ENCODE measurements at regions not wholly inside any gene's neighbourhood (a gene's known extent, or its start where the extent isn't known, plus 50 kb on each side); places are given as distances from the start of the nearest gene placed in this dataset.
"Not testable (repeated sequence)": the region's sequence is repeated elsewhere in the genome, so short reads cannot be mapped to it uniquely, and the experiment has no call there.

GRCh38 chr2:198508610-198509009, 704.2 kb downstream of the PLCL1 start:
- not testable (repeated sequence) for DNase-seq (ENCODE audit: low read depth)

DNA sequence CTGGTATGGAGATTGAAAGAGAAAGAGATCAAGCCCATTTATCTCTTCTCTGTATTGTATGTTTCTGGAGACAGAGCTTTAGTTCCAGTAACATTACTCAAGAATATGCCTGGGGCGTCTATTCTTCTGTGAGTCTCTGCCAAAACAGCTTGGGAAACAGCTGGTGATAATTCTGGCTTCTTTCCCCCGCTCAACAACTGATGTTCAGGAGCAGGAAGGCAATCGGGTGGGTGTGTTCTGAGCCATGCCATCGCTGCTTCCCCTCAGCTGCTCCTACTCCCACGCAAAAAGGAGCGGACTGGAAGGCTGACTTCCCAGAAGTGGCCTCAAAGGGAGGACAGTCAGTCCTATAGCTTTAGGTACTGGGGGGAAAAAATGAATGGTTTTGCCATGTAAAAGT, 695.1 kb downstream of the PLCL1 start:
- DNase-seq (ENCODE audit: low read depth): peak; percentile 2

- no peak for DNase-seq (ENCODE audit: low read depth)
These were observed 694.1 kb downstream of the PLCL1 start for GRCh38 chr2:198498516-198498915.

GRCh38 chr2:198498048-198498447, 693.7 kb downstream of the PLCL1 start:
- no peak for DNase-seq (ENCODE audit: low read depth)

GRCh38 chr2:198494931-198495330, 690.5 kb downstream of the PLCL1 start:
- no peak for DNase-seq (ENCODE audit: low read depth)

GRCh38 chr2:198490748-198491147, 686.4 kb downstream of the PLCL1 start:
- DNase-seq (ENCODE audit: low read depth): no peak

GRCh38 chr2:198488964-198489363, 684.6 kb downstream of the PLCL1 start:
- DNase-seq (ENCODE audit: low read depth): no peak

- no peak for DNase-seq (ENCODE audit: low read depth)
These were observed 678.7 kb downstream of the PLCL1 start for GRCh38 chr2:198483051-198483450.

DNA sequence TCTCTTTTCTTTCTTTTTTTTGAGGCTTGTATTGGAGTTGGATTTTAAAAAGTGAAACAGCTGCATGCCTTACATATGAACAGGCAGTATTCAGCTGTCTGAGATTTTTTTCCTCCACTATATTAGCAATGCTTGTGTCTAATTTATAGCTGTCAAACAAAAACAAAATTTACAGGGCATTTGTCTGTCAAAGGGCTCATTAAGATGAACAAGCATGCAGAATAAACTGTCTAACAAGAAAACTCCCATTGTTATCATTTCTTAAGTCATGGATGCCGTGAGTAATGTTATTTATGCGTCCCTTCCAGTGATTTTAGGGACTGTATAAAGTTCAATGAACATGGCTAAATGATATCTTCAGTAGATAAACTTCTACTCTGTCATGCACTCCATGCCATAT, 674.7 kb downstream of the PLCL1 start:
- no peak for DNase-seq (ENCODE audit: low read depth)

- no peak for DNase-seq (ENCODE audit: low read depth)
These were observed 674.0 kb downstream of the PLCL1 start for GRCh38 chr2:198478361-198478760.

- no peak for DNase-seq (ENCODE audit: low read depth)
These were observed 671.6 kb downstream of the PLCL1 start for GRCh38 chr2:198476007-198476406.

DNA sequence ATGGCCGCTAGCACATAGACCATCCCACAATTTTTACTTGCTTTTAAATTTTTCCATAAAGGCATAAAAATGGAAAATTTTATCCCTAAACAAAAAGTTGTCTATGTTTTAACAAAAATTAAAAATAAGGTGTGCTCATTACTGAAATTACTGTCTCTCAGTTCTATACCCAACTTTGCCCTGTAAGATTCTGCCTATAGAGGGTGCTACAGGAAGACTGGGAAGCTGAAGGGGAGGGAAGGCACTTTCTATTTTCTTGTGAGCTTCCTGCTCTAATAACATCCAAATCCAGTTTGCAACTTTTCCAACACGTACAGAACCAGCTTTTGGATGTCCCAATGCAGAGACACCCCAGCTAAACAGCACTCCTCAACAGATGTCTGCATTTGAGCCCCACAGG, 666.9 kb downstream of the PLCL1 start:
- DNase-seq (ENCODE audit: low read depth): peak; percentile 1

DNA sequence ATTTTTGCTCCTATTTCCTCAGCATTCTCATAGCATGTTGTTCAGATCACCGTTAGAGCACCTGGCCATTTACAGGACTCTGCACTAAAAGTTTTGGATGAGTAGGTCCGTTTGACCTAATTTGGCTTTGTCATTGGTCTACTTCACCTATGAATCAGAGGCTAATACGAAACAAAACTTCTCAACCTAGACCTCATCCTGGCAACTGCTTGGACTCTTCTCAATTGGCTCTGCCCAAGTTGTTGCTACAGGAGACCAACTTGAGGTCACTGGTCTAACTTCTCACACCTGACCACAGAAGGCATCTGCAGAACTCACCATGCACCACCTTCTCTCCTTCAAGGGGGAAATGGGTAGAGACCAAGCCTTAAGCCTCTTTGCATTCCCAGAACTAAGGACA, 663.7 kb downstream of the PLCL1 start:
- DNase-seq (ENCODE audit: low read depth): no peak

DNA sequence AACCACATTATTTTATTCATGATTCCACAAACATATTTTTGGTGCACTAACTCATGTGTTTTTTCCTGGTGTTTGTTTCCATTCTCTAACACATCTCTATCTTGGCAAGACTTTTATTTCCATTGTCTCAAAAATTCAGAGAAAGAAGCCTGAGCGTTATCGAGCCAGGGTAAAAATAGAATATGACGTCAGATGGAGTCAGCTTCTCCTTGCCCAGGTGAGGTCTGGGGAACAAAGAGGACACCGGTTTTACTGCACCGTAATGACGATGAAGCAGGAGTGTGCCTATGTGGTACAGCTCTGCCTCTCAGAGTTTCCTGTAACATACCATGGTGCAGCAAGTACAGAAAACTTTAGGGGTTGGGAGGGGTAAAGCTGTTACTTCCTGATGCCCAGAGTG, 661.6 kb downstream of the PLCL1 start:
- DNase-seq (ENCODE audit: low read depth): no peak

DNA sequence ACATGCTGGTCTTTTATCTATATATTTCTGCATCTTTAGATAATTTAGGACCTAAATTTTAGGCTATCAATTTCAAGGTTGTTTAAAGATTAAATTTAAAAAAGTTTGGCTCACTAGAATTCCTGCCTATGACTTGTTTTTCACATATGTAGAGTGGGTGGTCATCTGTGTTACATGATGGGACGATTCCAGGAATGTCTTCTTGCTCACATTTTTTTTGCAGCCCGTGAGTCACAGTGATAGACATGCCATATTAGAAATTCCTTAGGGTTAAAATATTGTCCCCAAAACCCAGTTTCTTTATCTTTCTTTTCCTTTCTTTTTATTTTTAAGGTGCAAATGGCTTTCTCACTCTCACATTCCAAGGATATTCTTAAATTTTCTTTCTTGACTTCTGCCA, 652.0 kb downstream of the PLCL1 start:
- peak; percentile 32 for DNase-seq (ENCODE audit: low read depth)

DNA sequence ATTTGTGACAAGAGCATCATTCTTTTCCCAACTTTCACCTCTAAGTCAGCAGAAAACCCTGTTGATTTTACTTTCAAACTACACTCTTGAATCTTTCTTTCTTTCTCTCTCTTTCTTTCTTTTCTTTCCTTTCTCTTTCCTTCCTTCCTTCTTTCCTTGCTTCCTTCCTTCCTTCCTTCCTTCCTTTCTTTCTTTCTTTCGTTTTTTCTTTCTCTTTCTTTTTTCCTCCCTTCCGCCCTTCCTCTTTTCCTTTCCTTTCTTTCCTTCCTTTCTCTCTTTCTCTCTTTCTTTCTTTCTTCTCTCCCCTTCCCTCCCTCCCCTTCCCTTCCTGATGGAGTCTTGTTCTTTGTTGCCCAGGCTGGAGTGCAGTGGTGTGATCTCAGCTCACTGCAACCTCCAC, 649.5 kb downstream of the PLCL1 start:
- DNase-seq (ENCODE audit: low read depth): no peak

DNA sequence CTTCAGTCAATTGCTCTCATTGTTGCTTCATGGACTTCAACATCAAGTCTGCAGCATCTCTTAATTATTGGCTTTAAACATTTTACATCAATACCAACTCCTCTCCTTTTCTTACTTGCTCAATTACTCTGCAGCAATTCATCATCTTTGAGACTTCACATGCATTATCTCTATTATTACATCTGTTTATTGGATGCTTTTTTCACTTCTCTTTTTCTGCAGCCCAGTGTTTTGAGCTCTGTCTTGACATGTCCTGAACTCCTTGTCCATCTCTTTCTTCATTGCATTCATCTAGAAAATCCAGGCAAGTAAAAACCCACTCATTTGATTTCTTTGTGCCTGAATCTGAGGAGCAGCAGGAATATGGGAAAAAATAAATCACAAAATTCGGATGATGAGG, 647.9 kb downstream of the PLCL1 start:
- no peak for DNase-seq (ENCODE audit: low read depth)

DNA sequence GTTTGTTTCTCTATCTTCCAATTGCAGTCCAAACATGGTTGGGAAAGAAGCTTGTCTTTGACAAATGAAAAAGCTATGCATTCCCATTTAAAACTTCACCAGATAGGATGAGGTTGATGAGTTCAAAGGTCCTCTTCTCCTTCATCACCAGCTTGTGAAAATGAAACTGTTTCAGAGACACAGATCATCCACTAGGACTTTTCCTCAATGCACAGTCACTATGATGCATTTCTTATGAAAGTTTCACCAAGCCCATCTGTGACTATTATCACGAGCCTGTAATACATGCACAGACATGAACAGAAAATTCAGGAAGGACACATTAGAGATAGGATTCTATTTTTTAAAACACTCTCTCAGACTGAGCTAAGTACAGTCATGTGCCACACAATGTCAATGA, 644.4 kb downstream of the PLCL1 start:
- DNase-seq (ENCODE audit: low read depth): no peak

DNA sequence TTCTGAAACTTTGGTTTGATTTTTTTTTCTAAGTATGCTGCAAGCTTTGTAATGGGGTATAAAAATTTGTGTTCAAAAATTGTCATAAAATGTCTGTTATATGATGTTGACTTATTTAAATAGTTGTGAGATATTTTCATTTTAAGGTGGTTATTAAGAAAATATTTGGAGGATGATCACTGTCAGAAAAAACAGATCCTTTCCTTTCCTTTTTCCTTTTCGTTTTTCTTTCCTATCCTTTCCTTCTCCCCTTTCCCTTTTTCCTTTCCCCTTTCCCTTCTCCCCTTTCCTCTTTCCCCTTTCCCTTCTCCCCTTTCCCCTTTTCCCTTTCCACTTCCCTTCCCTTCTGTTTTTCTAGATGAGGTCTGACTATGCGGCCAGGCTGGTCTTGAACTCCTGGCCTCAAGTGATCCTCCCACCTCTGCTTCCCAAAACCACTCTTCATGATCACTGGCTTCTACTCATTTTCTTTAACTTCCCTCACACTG, 640.5 kb downstream of the PLCL1 start:
- no peak for DNase-seq (ENCODE audit: low read depth)

GRCh38 chr2:198441901-198442300, 637.5 kb downstream of the PLCL1 start:
- peak; percentile 5 for DNase-seq (ENCODE audit: low read depth)

DNA sequence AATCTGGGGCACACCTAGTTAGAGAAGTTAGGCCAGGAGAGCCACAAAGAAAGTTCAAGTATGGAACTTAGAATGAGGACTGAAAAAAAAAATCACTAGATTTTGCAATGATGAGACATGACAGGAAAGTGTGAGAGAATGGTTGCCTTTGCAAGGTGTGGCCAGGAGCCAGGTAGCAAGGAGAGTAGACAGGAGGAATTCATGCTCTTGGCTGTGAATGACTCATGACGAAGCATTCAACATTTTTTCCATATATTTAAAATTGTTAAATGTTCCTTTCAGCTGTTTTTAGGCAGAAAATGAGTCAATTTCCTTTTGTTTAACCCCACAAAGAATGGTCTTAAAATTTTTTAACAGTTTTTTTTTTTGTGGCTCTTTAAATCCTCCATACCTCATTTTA, 636.9 kb downstream of the PLCL1 start:
- DNase-seq (ENCODE audit: low read depth): peak; percentile 2

GRCh38 chr2:198440833-198441232, 636.4 kb downstream of the PLCL1 start:
- no peak for DNase-seq (ENCODE audit: low read depth)

DNA sequence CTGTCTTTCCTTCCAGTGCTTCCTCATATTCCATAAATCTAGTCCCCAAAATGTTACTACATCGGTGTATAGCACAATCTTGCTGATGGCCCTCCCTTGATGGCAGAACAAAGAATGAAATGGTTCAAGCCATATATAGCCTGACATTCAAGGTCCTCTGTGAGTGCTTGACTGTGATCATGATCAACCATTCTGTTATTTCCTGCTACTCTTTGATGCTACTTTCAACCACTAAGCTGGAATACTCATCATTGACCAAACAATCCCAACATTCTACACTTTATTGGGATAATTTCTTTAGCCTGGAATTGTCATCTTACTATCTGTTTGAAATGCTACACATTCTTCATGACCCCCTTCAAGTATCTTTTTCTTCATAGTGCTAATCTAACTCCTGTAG, 633.9 kb downstream of the PLCL1 start:
- no peak for DNase-seq (ENCODE audit: low read depth)

DNA sequence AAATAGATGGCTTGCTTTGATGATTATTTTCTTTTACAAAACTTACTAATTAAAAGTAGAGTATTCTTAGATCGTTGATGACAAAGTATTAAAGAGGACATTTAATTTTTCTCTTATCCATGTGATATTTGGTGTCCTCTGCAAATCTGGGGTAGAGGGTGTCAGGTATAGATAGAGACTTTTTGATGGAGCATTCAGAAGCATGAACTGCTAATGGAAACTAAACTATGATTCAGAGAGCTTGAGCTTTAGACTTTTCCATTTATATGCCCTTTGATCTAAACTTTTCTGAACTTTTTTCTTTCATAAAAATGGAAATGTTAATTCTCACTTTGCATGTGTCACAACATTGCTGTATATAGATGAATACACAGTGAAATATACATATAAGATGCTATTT, 619.7 kb downstream of the PLCL1 start:
- no peak for DNase-seq (ENCODE audit: low read depth)

DNA sequence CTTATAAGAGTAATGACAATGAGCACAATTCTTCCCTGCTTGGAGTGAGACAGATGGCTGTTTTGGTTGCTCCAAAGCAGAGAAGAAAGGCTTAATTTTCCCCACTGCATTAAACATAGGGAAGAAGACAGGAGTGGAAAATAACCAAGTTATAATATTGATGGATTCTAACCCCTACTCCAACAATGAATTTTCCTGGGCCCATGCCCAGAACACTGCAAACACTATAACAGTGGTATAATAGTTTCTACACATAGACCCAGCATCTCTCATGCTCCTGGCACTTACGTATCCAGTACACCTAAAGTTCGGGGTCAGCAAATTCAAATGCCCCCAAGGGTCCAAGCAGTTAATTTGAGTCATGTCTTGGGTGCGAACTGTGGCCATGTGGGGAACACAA, 613.4 kb downstream of the PLCL1 start:
- DNase-seq (ENCODE audit: low read depth): no peak

Measured in ELR (cell line).